Hepatocyte (in vitro differentiated cells): ENCODE measurements at regions not wholly inside any gene's neighbourhood (a gene's known extent, or its start where the extent isn't known, plus 50 kb on each side); places are given as distances from the start of the nearest gene placed in this dataset.

ENCODE experiments used
- DNase-seq: peaks from one replicate; pipeline ENCODE4 v3.0.0-alpha.2; 2016; ENCODE audit warnings: low spot score
- H2AFZ ChIP-seq: fragments of 200-600 bp; sonication (generic); 2 replicates; pipeline ENCODE4 v1.6.0; 2016; ENCODE audit warnings: antibody characterized with exemption, mild to moderate bottlenecking
- H3K27ac ChIP-seq: fragments of 200-600 bp; sonication (generic); 2 replicates; pipeline ENCODE4 v1.5.1; 2016; ENCODE audit warnings: mild to moderate bottlenecking
- H3K27me3 ChIP-seq: fragments of 200-600 bp; sonication (generic); 2 replicates; pipeline ENCODE4 v1.6.1; 2016
- H3K36me3 ChIP-seq: fragments of 200-600 bp; sonication (generic); replicated peaks from 2 replicates; pipeline ENCODE4 v1.5.1; 2016; ENCODE audit warnings: low read depth; ENCODE audit not compliant: insufficient read depth
- H3K4me1 ChIP-seq: fragments of 200-600 bp; sonication (generic); 2 replicates; pipeline ENCODE4 v1.5.1; 2016; ENCODE audit warnings: mild to moderate bottlenecking, moderate library complexity; ENCODE audit not compliant: insufficient read depth
- H3K4me2 ChIP-seq: fragments of 200-600 bp; sonication (generic); 2 replicates; pipeline ENCODE4 v1.6.0; 2016
- H3K4me3 ChIP-seq: fragments of 200-600 bp; sonication (generic); 2 replicates; pipeline ENCODE4 v1.5.1; 2016; ENCODE audit warnings: mild to moderate bottlenecking
- H3K79me2 ChIP-seq: fragments of 200-600 bp; sonication (generic); 2 replicates; pipeline ENCODE4 v1.6.0; 2017; ENCODE audit warnings: mild to moderate bottlenecking
- H3K9me2 ChIP-seq: fragments of 200-600 bp; sonication (generic); replicated peaks from 2 replicates; pipeline ENCODE4 v1.6.0; 2017; ENCODE audit warnings: mild to moderate bottlenecking; ENCODE audit not compliant: insufficient read depth
- H3K9me3 ChIP-seq: fragments of 200-600 bp; sonication (generic); 2 replicates; pipeline ENCODE4 v1.5.1; 2016; ENCODE audit warnings: low read depth, mild to moderate bottlenecking
- H4K20me1 ChIP-seq: fragments of 200-600 bp; sonication (generic); 2 replicates; pipeline ENCODE4 v1.6.0; 2016; ENCODE audit warnings: mild to moderate bottlenecking; ENCODE audit not compliant: insufficient read depth, poor library complexity, severe bottlenecking
- EZH2 ChIP-seq: fragments of 200-600 bp; sonication (generic); IDR thresholded peaks from 2 replicates; pipeline ENCODE4 v1.6.1; 2016; ENCODE audit warnings: antibody characterized with exemption, mild to moderate bottlenecking, borderline replicate concordance
- EZH2phosphoT487 ChIP-seq: fragments of 200-600 bp; sonication (generic); IDR thresholded peaks from one replicate; pipeline ENCODE4 v1.6.1; 2018; ENCODE audit warnings: antibody characterized with exemption, mild to moderate bottlenecking, low read depth, moderate library complexity; ENCODE audit not compliant: unreplicated experiment, severe bottlenecking
- WGBS: methylation state at CpG from one replicate; pipeline ENCODE4 v1.1.6; 2016; ENCODE audit warnings: low lambda C conversion rate; ENCODE audit errors: missing lambda C conversion rate; 5-methylcytosine and 5-hydroxymethylcytosine counted together
- TF ChIP-seq, protein P1 (sequence below): fragments of 200-600 bp; sonication (generic); IDR thresholded peaks from 2 replicates; pipeline ENCODE4 v1.5.1; 2016; ENCODE audit warnings: antibody characterized with exemption, mild to moderate bottlenecking; ENCODE audit not compliant: poor library complexity

DNA sequence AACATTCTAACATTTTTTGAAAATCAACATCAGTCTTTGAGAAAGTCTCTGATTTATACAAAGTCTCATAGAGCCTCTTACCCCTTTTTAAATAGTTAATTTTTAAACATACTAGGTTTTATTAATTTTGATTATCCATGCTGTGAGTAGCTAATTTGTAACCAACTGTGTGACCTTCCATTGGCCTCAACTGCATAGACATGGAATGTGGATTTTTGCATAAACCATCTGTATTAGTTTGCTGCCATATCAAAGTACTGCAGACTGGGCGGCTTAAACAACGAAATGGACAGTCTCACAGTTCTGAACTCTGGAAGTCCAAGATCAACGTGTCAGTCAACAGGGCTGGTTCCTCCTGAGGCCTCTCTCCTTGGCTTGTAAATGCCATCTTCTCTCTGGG is 89.2 kb upstream of the AJAP1 start:
- H3K36me3 ChIP-seq = no peaks in the 10 kb centered on the region
- H3K4me1 ChIP-seq = no peaks in the 10 kb centered on the region
- H3K9me2 ChIP-seq = no peaks in the 10 kb centered on the region
- H3K9me3 ChIP-seq = no peaks in the 10 kb centered on the region
- no peak overlapping the region for H3K27ac ChIP-seq
- H3K27me3 ChIP-seq = peaks cover 2% of the 10 kb centered on the region
- DNase-seq = no peak
- no peaks in the 10 kb centered on the region for H3K79me2 ChIP-seq
- no peaks in the 10 kb centered on the region for H4K20me1 ChIP-seq
- TF ChIP-seq EZH2 (no peak), EZH2phosphoT487 (no peak)
- TF ChIP-seq, protein P1, sequence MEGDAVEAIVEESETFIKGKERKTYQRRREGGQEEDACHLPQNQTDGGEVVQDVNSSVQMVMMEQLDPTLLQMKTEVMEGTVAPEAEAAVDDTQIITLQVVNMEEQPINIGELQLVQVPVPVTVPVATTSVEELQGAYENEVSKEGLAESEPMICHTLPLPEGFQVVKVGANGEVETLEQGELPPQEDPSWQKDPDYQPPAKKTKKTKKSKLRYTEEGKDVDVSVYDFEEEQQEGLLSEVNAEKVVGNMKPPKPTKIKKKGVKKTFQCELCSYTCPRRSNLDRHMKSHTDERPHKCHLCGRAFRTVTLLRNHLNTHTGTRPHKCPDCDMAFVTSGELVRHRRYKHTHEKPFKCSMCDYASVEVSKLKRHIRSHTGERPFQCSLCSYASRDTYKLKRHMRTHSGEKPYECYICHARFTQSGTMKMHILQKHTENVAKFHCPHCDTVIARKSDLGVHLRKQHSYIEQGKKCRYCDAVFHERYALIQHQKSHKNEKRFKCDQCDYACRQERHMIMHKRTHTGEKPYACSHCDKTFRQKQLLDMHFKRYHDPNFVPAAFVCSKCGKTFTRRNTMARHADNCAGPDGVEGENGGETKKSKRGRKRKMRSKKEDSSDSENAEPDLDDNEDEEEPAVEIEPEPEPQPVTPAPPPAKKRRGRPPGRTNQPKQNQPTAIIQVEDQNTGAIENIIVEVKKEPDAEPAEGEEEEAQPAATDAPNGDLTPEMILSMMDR = no peak
- no peak overlapping the region for H2AFZ ChIP-seq
- 92% methylated on average over 3 of the region's 3 CpGs for WGBS
- H3K4me3 ChIP-seq = no peak overlapping the region
- no peak overlapping the region for H3K4me2 ChIP-seq

DNA sequence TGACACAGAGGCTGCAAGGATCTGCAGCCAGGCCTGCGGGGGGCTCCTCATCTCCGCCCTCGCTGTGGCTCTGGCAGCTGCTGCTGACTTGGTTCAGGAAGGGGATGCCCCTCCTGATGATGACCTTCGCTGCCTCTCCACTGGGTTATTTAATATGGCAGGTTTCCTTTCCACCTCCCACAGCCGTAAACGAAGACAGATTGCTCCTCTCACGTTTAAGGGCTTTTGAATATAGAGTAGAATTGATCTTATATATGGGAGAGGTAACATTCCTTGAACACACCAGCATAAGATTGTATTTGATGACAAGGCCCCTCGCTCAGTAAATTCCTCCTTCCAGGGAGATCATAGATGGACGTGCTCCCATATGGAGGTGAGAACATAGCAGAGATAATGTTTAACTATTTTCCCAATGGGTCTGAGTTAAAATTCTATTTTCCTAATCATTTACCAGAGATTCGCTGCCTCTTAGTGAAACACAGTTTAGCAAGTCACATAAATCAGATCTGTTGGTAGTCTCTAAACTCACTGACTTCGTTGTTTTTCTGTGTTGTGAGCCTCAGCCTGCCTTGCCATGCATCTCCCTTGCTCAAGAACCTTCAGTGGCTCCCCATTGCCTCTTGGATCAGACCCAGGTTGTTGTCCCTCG is 88.5 kb upstream of the AJAP1 start:
- Histone ChIP-seq H3K4me3 (no peak overlapping the region), H3K36me3 (no peaks in the 10 kb centered on the region), H4K20me1 (no peaks in the 10 kb centered on the region), H3K27me3 (peaks cover 2% of the 10 kb centered on the region), H2AFZ (no peak overlapping the region), H3K27ac (no peak overlapping the region), H3K79me2 (no peaks in the 10 kb centered on the region), H3K4me1 (no peaks in the 10 kb centered on the region), H3K4me2 (no peak overlapping the region), H3K9me2 (no peaks in the 10 kb centered on the region), H3K9me3 (no peaks in the 10 kb centered on the region)
- WGBS = 78% methylated on average over 12 of the region's 12 CpGs
- no peak for DNase-seq
- TF ChIP-seq EZH2 = no peak
- TF ChIP-seq, protein P1 = no peak
- no peak for TF ChIP-seq EZH2phosphoT487

DNA sequence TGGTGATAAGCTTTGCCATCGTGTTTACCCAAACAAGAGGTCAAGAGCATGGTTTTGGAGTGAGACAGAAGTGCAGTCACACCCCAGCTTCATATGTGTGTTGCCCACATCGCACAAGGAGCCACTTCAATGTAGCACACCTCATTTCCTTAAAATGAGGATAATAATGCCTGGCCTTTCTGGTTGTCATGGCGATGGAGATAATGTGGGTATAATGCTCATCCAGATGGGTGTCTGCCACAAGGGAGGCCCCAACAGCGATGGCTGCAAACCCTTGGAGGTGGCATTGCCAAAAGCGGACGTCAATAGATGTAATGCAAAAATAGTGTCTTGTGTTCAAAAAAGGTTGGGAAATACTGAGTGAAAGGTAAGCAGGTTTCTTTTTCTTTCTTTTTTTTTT is 83.1 kb upstream of the AJAP1 start:
- no peaks in the 10 kb centered on the region for H4K20me1 ChIP-seq
- no peak for DNase-seq
- no peak overlapping the region for H3K4me3 ChIP-seq
- no peaks in the 10 kb centered on the region for H3K79me2 ChIP-seq
- H3K36me3 ChIP-seq = no peaks in the 10 kb centered on the region
- H3K4me1 ChIP-seq = no peaks in the 10 kb centered on the region
- no peaks in the 10 kb centered on the region for H3K9me3 ChIP-seq
- 84% methylated on average over 6 of the region's 6 CpGs for WGBS
- TF ChIP-seq, protein P1 = no peak
- TF ChIP-seq EZH2 (no peak), EZH2phosphoT487 (no peak)
- no peak overlapping the region for H3K27ac ChIP-seq
- H3K9me2 ChIP-seq = no peaks in the 10 kb centered on the region
- H3K4me2 ChIP-seq = no peak overlapping the region
- no peak overlapping the region for H2AFZ ChIP-seq
- peaks cover 2% of the 10 kb centered on the region for H3K27me3 ChIP-seq

DNA sequence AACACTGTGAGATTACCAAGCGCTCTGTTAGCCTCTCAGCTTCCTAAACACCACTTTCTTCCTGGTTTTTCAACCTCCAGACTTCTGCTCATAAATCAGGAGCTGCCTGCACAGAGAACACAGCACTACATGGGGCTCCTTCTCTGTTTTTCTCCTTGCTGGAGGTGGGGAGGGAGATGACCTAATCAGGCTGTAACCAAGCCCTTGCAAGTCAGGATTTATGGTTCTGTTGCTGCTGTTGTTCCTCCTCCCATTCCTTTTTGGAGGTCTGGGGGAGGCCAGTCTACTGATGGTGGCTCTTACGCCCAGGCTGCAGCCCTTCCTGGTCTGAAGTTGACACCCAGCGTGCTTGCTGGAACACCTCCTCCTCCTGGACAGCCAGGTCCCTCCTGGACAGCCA is 80.9 kb upstream of the AJAP1 start:
- no peak overlapping the region for H3K27ac ChIP-seq
- no peaks in the 10 kb centered on the region for H3K4me1 ChIP-seq
- 55% methylated on average over 3 of the region's 3 CpGs for WGBS
- no peaks in the 10 kb centered on the region for H3K9me2 ChIP-seq
- H3K79me2 ChIP-seq = no peaks in the 10 kb centered on the region
- DNase-seq = no peak
- no peaks in the 10 kb centered on the region for H4K20me1 ChIP-seq
- H3K4me2 ChIP-seq = no peak overlapping the region
- H3K27me3 ChIP-seq = peaks cover 2% of the 10 kb centered on the region
- H3K9me3 ChIP-seq = no peaks in the 10 kb centered on the region
- TF ChIP-seq, protein P1 = no peak
- TF ChIP-seq EZH2phosphoT487 (no peak), EZH2 (no peak)
- no peaks in the 10 kb centered on the region for H3K36me3 ChIP-seq
- no peak overlapping the region for H2AFZ ChIP-seq
- no peak overlapping the region for H3K4me3 ChIP-seq
